Heart left ventricle (tissue), 16 donors: ENCODE measurements at regions not wholly inside any gene's neighbourhood (a gene's known extent, or its start where the extent isn't known, plus 50 kb on each side); places are given as distances from the start of the nearest gene placed in this dataset.

Experiments
- ATAC-seq, 4 donors: fragments of 200-7000 bp; cut with Tn5 transposase; one replicate each; pipeline ENCODE4 v1.9.1; 2020 to 2022; ENCODE audit warnings: moderate library complexity in 4 of 4, mild to moderate bottlenecking in 3 of 4, moderate number of reproducible peaks in 1 of 4
- DNase-seq, 5 donors: peaks; one replicate each; pipeline ENCODE4 v3.0.0-alpha.2; 2020
- H3K27ac ChIP-seq, 12 donors: fragments of 200-600 bp; sonication (generic) in 4 of 12; one replicate each; pipeline versions ENCODE4 v1.5.0 to v1.8.0; 2016 to 2022; ENCODE audit warnings: mild to moderate bottlenecking in 2 of 12
- H3K27me3 ChIP-seq, 9 donors: fragments of 200-600 bp; sonication (generic) in 2 of 9; one replicate each; pipeline versions ENCODE4 v1.5.1 to v1.8.0; 2016 to 2022; ENCODE audit warnings: mild to moderate bottlenecking in 3 of 9
- H3K36me3 ChIP-seq, 9 donors: fragments of 200-600 bp; sonication (generic) in 2 of 9; one replicate each; pipeline versions ENCODE4 v1.5.0 to v1.8.0; 2018 to 2022; ENCODE audit warnings: mild to moderate bottlenecking in 2 of 9
- H3K4me1 ChIP-seq, 12 donors: fragments of 200-600 bp; sonication (generic) in 4 of 12; one replicate each; pipeline versions ENCODE4 v1.5.0 to v1.8.0; 2016 to 2022; ENCODE audit warnings: mild to moderate bottlenecking in 3 of 12
- H3K4me3 ChIP-seq, 12 donors: fragments of 200-600 bp; sonication (generic) in 4 of 12; one replicate each; pipeline versions ENCODE4 v1.5.0 to v1.8.0; 2017 to 2022; ENCODE audit warnings: mild to moderate bottlenecking in 9 of 12, moderate library complexity in 4 of 12
- H3K9me3 ChIP-seq, 12 donors: fragments of 200-600 bp; sonication (generic) in 4 of 12; one replicate each; pipeline versions ENCODE4 v1.5.0 to v1.8.0; 2016 to 2022; ENCODE audit warnings: mild to moderate bottlenecking in 1 of 12
- POLR2A ChIP-seq, 2 donors: fragments of 450-650 bp; IDR thresholded peaks; one replicate each; pipeline ENCODE4 v1.6.1; 2017; ENCODE audit warnings: antibody characterized with exemption in 2 of 2, mild to moderate bottlenecking in 2 of 2, moderate library complexity in 2 of 2
- WGBS, 4 donors: extraction: QIAGEN DNeasy Blood & Tissue Kit in 2 of 4; methylation state at CpG; one replicate each; pipeline versions ENCODE4 v1.1.5 to v1.1.7; 2013 to 2018; 5-methylcytosine and 5-hydroxymethylcytosine counted together
- intact Hi-C, 10 donors: fragments of 100-400 bp; cut with DNase I; formaldehyde crosslinking; loops; one replicate each; pipeline versions ENCODE4 v1.11.1 to v1.14.2; 2022
- TF ChIP-seq, protein P1 (sequence below), 12 donors: fragments of 200-600 bp; sonication (generic) in 4 of 12; IDR thresholded peaks; one replicate each; pipeline versions ENCODE4 v1.5.0 to v1.8.0; 2018 to 2022; ENCODE audit warnings: antibody characterized with exemption in 12 of 12, mild to moderate bottlenecking in 5 of 12
- donor health status: ischemic (EF 13 %, LVEDD 7.1; RV severe dilation, severe dysfunction).
- donor health status: healthy with polysubstance abuse.
- donor health status: DM: no; HTN: yes; CAD: no.
- donor health status: DM: no; HTN: no; CAD: no.
- donor health status: ischemic (EF 25% LVEDD 6.9; RV normal size, moderate dysfunction).
- donor health status: ischemic (EF 25% LVEDD 5.7; RV mildly dilated, moderate dysfunction).
- donor health status: healthy.
- donor health status: DM: yes; HTN: yes; CAD: no.
- donor health status: ischemic (EF 35%, LVEDD 5.7; RV mildly dilated, moderate dysfunction).
- donor health status: nonischemic (EF 11% LVEDD 7.7; RV severe dilation, severe dysfunction).
- donor health status: DM: yes; HTN: yes; CAD: no.
- donor health status: PGD.
- donor health status: ischemic (EF 29% LVEDD 5.4; RV normal size, mild dysfunction).
- donor health status: nonischemic (EF 23%, LVEDD 6.1; RV moderate dilation, normal function).

DNA sequence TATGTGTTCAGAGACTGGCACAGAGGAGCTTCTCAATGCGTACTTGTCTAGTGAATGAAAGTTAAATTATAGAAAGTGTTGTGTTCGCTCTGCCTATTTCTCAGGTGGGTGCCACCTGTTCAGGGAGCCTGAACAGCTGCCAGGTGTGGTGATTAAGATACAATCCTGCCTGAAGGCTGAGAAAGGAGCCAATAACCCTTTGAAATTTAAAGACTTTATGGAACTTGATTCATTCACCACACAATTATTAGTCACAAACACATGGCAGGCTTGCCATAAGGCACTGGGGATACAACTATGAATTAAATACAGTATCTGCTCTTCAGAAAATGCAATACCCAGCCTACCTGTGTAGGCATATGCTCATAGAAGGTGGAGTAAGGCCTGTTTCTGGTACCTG lies 92.9 kb upstream of the AMOTL1 start:
- intact Hi-C loops, result no loop called here
- Histone ChIP-seq H3K27me3 (no peaks in the 10 kb centered on the region), H3K27ac (no peak overlapping the region), H3K36me3 (no peaks in the 10 kb centered on the region), H3K4me3 (no peak overlapping the region), H3K9me3 (peaks cover 0 to 8% (median 0%) of the 10 kb centered on the region in 12 donors), H3K4me1 (peaks cover 0 to 11% (median 3%) of the 10 kb centered on the region in 12 donors)
- DNase-seq (no peak), ATAC-seq (no peak)
- TF ChIP-seq, protein P1, sequence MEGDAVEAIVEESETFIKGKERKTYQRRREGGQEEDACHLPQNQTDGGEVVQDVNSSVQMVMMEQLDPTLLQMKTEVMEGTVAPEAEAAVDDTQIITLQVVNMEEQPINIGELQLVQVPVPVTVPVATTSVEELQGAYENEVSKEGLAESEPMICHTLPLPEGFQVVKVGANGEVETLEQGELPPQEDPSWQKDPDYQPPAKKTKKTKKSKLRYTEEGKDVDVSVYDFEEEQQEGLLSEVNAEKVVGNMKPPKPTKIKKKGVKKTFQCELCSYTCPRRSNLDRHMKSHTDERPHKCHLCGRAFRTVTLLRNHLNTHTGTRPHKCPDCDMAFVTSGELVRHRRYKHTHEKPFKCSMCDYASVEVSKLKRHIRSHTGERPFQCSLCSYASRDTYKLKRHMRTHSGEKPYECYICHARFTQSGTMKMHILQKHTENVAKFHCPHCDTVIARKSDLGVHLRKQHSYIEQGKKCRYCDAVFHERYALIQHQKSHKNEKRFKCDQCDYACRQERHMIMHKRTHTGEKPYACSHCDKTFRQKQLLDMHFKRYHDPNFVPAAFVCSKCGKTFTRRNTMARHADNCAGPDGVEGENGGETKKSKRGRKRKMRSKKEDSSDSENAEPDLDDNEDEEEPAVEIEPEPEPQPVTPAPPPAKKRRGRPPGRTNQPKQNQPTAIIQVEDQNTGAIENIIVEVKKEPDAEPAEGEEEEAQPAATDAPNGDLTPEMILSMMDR (IDR thresholded peaks at IDR 0.05), result no peak
- TF ChIP-seq POLR2A (IDR thresholded peaks at IDR 0.05), result no peak
- WGBS, 4 donors, result 77 to 100% (median 95%) methylated on average over 2 of the region's 2 CpGs

- Histone ChIP-seq H3K27me3 (no peaks in the 10 kb centered on the region), H3K9me3 (peaks cover 0 to 8% (median 0%) of the 10 kb centered on the region in 12 donors), H3K4me3 (no peak overlapping the region), H3K36me3 (no peaks in the 10 kb centered on the region), H3K27ac (no peak overlapping the region), H3K4me1 (peaks cover 0 to 11% (median 3%) of the 10 kb centered on the region in 12 donors)
- intact Hi-C loops, result no loop called here
- no peak for TF ChIP-seq POLR2A (IDR thresholded peaks at IDR 0.05)
- TF ChIP-seq, protein P1 (IDR thresholded peaks at IDR 0.05), result no peak
- ATAC-seq (no peak), DNase-seq (no peak)
Observed at GRCh38 chr11:94675813-94676212, 92.3 kb upstream of the AMOTL1 start.

DNA sequence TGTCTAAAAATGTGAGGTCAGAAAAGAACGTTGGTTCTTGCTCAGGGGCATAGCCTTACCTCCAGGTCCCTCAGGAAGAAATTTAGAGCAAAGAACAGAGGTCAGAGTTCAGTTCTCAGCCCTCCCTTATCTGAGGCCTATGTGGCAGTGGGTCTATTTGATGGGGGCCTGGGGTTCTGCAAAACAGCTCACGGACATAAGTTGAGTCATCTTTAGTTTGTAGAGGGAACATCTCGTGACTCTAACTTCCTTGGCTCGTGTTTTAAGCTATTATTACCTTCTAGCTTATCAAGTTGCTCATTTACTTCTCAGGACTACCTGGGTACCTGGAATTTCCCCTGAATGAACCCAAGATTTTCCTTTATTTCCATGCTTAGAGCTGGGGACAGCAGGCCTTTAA lies 91.3 kb upstream of the AMOTL1 start:
- intact Hi-C loops, result no loop called here
- no peak overlapping the region for H3K4me3 ChIP-seq
- 75 to 90% (median 83%) methylated on average over 4 of the region's 4 CpGs for WGBS, 4 donors
- H3K9me3 ChIP-seq, result peaks cover 0 to 7% (median 0%) of the 10 kb centered on the region in 12 donors
- peaks cover 0 to 11% (median 3%) of the 10 kb centered on the region in 12 donors for H3K4me1 ChIP-seq
- no peak for ATAC-seq
- TF ChIP-seq, protein P1 (IDR thresholded peaks at IDR 0.05), result no peak
- TF ChIP-seq POLR2A (IDR thresholded peaks at IDR 0.05), result no peak
- no peaks in the 10 kb centered on the region for H3K36me3 ChIP-seq
- H3K27me3 ChIP-seq, result no peaks in the 10 kb centered on the region
- H3K27ac ChIP-seq, result no peak overlapping the region
- no peak for DNase-seq

- ATAC-seq (no peak), DNase-seq (no peak)
- H3K4me3 ChIP-seq, result no peak overlapping the region
- no peaks in the 10 kb centered on the region for H3K9me3 ChIP-seq
- WGBS, 4 donors, result 80 to 88% (median 85%) methylated on average over 4 of the region's 4 CpGs
- TF ChIP-seq POLR2A (IDR thresholded peaks at IDR 0.05), result no peak
- TF ChIP-seq, protein P1 (IDR thresholded peaks at IDR 0.05), result no peak
- intact Hi-C loops, result no loop called here
- no peak overlapping the region for H3K27ac ChIP-seq
- H3K36me3 ChIP-seq, result no peaks in the 10 kb centered on the region
- no peaks in the 10 kb centered on the region for H3K27me3 ChIP-seq
- H3K4me1 ChIP-seq, result peaks cover 0 to 11% (median 3%) of the 10 kb centered on the region in 12 donors
Observed at GRCh38 chr11:94678236-94678635, 89.9 kb upstream of the AMOTL1 start.
